Effector CD8-positive, alpha-beta T cell (primary cell): ENCODE measurements at regions not wholly inside any gene's neighbourhood (a gene's known extent, or its start where the extent isn't known, plus 50 kb on each side); places are given as distances from the start of the nearest gene placed in this dataset.

Experiments used
- DNase-seq: peaks from one replicate; lab custom pipeline; 2025; lab: John Stamatoyannopoulos, UW

- DNase-seq: no peak
Measured at GRCh38 chr12:90260136-90260535, 551.5 kb upstream of the ATP2B1 start.

DNA sequence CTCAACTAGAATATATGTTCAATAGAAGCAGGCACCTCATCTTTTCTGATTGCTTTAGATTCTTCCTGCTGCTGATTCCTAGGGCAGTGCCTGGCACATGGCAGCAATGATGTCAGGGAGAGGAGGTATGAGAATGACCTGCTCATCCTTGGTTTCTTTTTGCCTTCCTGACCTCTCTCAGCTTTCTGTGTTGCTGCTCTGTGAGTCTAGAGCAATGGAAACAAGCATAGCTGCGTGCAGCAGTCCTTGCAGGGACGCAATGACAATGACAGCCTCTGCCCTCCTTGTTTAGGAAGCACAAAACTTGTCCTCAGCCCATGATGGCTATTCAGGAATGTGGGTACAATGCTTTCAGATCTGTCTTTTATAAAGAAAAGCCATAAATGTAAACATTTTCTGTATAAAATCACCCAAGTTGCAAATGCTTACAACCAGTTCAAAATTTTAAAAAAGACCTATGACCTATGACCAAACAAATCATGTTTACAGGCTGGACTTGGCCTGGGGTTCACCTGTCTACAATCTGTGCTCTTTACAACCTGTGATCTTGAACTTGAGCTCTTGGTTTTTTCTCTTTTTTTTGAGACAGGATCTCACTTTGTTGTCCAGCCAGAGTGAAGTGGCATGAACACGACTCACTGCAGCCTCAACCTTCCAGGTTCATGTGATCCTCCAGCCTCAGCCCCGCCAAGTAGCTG, 549.4 kb upstream of the ATP2B1 start:
- DNase-seq: no peak

DNA sequence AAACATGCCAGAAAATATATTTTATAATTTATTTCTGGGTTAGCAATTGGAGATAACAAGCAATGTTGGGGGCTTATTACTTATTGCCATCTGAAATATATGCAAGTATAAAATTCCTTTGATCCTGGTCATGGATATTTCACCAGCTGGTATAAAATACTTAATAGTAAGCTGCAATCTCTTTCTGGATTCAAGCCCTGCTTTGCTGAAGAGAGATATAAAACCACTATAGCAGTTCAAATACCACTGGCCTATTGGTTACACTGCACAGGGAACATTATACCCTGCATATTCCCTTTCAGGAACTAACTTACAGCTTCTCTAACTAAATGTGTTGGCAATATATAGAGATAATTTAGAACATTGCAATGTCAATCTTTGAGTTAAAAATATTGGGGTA, 546.2 kb upstream of the ATP2B1 start:
- DNase-seq: no peak

DNA sequence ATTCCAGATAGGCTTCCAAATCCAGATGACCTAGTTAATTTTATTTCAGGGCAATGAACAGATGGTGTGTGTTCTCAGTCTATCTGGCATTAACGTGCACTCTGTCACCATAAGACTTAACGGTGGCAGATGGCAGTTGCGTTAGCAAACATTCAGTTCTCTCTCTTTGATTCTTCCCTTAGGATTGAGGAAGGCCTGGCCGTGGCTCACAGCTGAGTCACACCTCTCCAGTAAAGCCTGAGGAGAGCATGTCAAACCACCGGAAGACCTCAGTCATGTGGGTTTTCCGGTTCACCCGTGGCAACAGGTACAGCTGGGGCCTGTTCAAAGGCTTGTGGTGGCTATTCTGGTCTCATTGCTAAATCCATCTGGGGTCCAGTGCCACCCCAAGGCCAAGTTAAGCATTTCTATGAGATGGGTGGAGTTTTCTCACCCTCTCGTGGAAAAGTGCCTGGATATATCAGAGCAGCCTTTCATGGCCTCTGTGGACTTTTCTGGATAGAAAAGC, 545.1 kb upstream of the ATP2B1 start:
- DNase-seq: no peak

- no peak for DNase-seq
Measured at GRCh38 chr12:90253136-90253535, 544.5 kb upstream of the ATP2B1 start.

DNA sequence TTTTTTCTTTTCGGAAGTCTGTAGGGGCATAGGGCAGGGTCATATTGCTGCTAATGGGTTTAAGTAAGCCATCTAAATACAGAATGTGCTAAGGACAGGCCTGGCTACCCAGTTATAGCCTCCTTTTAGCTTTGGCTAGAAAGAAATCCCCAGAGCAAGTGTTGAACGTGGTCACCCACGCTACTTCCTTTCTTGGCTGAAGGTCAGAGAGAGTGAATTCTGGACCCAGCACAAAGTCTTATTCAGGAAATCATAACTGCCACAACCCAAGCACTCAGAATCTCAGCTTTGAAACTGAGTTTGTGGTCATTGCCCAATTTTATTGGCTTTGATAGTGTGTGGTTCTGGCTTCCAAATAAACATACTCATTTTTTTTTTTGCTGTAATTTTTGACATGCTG, 542.1 kb upstream of the ATP2B1 start:
- DNase-seq: no peak

- no peak for DNase-seq
Measured at GRCh38 chr12:90250042-90250441, 541.4 kb upstream of the ATP2B1 start.

GRCh38 chr12:90246688-90247087, 538.0 kb upstream of the ATP2B1 start:
- no peak for DNase-seq

DNA sequence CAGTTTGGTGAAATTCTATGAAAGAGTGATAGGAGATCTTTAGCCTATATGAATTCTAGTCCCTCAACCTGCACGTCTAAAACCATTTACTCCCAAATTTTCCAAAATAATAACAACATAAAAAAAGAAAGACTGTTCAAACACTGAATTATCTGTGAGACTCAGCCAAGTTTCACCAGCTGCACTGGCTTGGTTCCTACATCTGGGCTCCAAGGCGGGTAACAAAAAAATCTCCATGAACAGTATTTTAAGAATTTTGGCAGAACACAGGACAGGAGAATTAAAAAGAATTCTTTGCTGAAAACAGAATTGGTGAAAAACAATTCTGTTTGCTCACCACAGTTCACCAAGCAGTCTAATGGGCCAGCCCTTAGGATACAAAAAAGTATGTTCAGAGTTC, 536.8 kb upstream of the ATP2B1 start:
- no peak for DNase-seq

GRCh38 chr12:90244232-90244631, 535.6 kb upstream of the ATP2B1 start:
- no peak for DNase-seq

DNA sequence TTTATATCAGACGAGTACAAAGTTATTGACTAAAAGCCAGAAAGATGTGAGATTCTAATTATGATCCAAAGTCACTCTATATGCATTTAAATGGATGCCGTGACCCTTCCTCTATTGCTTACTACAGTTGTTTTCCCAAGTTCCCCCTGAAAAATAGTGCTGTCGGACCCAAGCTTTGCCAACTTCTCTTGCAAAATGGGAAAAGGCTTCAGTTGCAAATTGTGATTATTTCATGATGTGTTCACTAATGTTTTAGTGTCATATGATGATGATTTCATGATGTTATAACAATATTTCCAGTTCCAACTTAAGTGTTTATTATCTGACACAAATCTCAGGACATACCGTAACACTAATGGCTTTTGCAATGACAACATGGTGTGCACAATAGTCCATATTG, 534.6 kb upstream of the ATP2B1 start:
- no peak for DNase-seq

DNA sequence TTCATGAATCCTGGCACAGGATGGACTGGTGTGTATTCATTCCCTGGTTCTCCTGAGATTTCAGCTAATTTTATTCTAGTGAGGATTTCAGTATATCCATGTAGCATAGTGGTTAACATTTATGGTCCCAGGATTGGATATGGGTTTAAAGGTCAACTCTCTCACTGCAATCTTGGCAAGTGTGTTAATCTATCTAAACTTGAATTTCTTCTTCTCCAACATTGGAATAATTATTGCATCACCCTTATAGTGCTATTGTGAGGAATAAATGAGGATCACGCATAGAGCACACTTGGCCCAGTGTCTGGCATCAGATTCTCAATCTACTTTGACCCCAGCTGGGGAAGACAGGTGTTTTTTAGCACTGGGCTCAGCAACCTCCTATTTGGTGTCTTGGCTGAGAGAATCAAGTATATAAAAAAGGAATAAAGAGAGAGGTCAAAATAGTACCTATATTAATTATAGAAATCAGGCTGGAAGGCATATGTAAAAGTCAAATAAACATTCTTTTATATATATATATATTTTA, 531.2 kb upstream of the ATP2B1 start:
- no peak for DNase-seq

DNA sequence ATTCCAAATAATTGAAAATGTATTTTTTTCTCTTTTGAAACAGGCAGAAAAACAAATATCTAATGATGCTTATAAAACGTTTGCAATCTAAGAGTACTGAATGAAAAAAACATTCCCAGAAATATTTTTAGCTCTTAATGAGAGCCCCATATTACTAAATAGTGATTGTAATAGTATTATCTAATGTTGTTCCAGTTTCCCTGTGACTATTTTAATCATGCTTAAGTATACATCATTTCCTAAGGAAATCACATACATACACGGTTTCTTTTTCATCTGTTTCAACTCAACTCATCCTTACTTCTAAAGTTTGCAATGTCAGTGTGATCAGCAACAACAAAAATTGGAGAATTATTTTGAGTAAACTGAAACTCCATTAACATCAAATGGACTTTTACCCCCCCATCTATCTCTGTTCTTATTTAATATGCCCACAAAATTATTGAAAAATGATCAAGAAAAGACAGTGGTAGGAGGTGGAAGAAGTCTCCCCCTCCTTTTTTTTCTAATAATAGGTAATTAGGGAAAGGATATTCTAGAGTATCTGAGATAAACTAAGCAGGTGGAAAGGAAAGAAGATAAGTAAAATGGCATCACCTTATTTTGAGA, 530.1 kb upstream of the ATP2B1 start:
- DNase-seq: no peak

DNA sequence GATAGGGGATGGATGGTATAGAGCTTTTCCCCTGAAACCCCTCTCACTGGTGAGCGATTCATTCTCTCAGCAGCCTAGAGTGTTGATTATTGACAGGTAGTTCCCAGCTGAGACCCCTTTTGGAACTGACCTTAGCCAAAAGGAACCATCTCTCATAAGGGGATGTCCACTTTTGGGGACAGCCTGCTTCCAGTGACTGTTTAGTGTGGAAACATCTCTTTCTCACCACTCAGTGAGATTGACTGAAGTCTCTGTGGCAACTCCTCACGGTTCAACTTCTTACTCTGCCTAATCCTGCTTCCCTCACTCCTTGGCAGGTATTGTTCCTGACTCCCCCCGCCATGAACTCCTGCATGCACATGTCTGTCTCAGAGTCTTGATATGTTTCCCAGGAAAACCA, 529.2 kb upstream of the ATP2B1 start:
- DNase-seq: no peak

DNA sequence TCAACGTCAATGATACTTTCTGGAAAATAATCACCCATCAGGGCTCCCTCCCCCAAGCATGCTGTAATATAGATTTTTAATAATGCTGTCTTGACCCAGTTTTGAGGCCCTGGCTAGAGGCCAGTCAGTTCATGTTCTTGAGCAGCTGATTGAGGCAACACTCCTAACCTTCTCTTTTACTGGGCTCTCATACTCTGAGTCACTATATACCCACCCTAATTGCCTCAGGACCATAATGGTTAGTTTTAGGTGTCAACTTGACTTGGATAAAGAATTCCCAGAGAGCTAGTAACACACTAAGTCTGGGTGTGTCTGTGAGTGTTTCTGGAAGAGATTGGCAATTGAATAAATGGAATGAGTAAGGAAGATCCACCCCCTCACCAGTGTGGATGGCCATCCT, 527.0 kb upstream of the ATP2B1 start:
- DNase-seq: no peak

DNA sequence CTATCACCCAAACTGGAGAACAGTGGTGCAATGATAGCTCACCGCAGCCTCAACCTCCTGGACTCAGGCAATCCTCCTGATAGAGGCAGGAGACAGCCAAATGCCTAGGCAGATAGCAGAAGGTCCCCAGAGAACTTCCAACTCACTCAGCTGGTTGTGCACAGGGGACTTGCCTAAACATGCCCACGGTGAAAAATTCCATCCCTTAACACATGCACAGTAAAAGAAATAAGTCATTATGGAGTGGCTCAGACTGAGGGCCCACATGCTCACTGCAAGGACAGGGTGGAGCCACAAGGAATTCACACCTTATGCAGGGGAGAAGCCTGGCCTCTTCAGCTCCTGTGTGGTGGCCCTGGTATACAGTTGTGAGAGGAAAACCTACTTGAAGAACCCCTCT, 525.8 kb upstream of the ATP2B1 start:
- DNase-seq: no peak

- DNase-seq: no peak
Measured at GRCh38 chr12:90233168-90234100, 524.8 kb upstream of the ATP2B1 start.

DNA sequence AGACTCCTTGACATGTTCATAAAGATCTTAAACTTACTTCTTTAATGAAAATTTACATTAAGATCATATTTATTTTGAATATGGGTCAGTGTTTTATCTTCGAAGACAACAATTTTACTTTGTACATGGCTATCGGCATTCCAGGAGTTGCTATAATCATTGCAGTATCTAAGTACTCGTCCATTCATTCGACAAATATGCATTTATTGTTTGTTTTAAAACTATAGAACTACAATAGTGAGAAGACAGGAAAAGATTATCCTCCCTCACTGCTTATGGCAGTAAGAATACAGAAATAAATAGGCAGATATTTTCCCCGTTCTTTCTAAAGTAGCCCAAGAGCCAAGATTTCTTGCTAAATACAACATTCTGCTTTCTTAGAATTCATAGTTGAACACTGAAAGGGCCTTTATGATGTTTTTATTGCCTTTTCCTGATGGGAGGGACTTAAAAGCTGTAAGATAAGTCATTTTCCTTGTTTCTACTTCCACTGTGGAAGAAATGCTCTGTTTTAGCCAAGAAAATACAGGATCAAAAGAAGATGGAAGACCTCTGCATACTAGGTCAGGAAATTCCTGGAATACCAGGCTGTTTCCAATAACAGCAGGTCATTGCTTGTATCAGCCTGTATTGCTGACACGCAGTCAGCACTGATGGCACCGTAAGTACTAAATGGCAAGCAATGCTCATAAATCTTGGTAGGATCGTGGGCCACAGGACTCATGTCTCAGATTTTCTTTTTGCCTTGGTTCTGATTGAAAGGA, 521.0 kb upstream of the ATP2B1 start:
- DNase-seq: no peak

DNA sequence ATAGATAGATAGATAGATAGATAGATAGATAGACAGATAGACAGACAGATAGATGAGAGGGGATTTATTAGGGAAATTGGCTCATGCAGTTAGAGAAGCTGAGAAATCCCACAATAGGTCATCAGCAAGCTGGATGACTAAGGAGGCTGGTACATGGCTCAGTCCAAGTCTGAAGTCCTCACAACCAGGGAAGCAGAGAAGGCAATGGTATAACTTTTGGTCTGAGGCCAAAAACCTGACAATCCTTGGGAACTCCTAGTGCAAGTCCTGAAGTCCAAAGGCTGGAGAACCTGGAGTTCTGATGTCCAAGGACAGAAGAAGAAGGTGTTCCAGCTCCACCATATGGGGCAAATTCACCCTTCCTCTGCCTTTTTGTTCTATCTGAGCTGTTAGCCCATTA, 517.6 kb upstream of the ATP2B1 start:
- DNase-seq: no peak

GRCh38 chr12:90216815-90217214, 508.2 kb upstream of the ATP2B1 start:
- DNase-seq: no peak

GRCh38 chr12:90216020-90216552, 507.4 kb upstream of the ATP2B1 start:
- no peak for DNase-seq
